ENCODE measurements at regions not wholly inside any gene's neighbourhood (a gene's known extent, or its start where the extent isn't known, plus 50 kb on each side); places are given as distances from the start of the nearest gene placed in this dataset.

DNA sequence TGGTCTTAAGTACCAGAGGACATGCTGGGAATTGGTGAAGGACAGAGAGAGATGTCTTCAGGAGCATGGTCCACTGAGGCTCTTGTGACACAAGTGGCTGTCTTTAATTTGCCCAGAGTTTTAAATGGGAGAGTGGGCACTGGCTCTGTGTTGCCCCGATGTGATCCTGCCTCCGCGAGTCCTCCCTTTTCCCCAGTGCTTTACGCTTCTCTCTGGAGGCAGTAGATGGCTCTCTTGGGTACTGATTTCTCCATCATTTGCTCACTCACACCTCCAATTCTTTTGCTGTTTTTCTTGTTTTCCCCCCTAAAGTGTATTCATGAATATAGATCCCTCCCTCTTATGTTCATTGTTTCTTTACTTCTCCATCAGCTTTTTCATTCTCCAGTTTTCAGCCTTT is 74.3 kb downstream of the EMP1 start:
- Histone ChIP-seq H3K36me3 (replicated peaks in 1 of 2; ENCODE audit: control insufficient read depth in 1 of 2, insufficient read depth in 2 of 2, low read length in 1 of 2) (no peaks in the 10 kb centered on the region), H3K27ac (ENCODE audit: low read depth in 2 of 2, low read length in 1 of 2) (no peak overlapping the region), H3K9ac (no peak overlapping the region), H3K4me1 (ENCODE audit: control insufficient read depth in 1 of 2, insufficient read depth in 2 of 2, low read depth in 1 of 2, low read length in 1 of 2) (no peaks in the 10 kb centered on the region), H3K4me3 (ENCODE audit: low read depth in 2 of 2, low read length in 1 of 2) (no peak overlapping the region), H3K79me2 (ENCODE audit: insufficient read depth) (no peaks in the 10 kb centered on the region), H3K9me2 (no peaks in the 10 kb centered on the region), H3K4me2 (no peak overlapping the region), H4K20me1 (ENCODE audit: insufficient read depth) (no peaks in the 10 kb centered on the region), H3K9me3 (no peaks in the 10 kb centered on the region), H3F3A (replicated peaks; ENCODE audit: insufficient read depth) (no peaks in the 10 kb centered on the region), H3K27me3 (ENCODE audit: insufficient read depth) (peaks cover 49% of the 10 kb centered on the region; the same call in 1 of the 2 replicates), H2AFZ (ENCODE audit: low read depth) (no peak overlapping the region)
- no peak for DNase-seq
- ChIA-PET POLR2A (no interaction called here), CTCF (interaction anchor here (1.0 to 2.4 kb wide), 5 partner anchors 8 to 264 kb away, joined by 3 to 8 read pairs (median 3); no protein-coding TSS in a partner anchor)
- no peak for TF ChIP-seq USF2 (IDR thresholded peaks at IDR 0.05; ENCODE audit: borderline replicate concordance, low read depth, low read length)
- no peak for TF ChIP-seq ELF1 (IDR thresholded peaks at IDR 0.05)
- TF ChIP-seq GABPA (IDR thresholded peaks at IDR 0.05; ENCODE audit: low read depth) = no peak
- WGBS (ENCODE audit: low lambda C conversion rate) = 67% methylated on average over 4 of the region's 4 CpGs

Small RNA genes lying in the stretch of these regions (small RNA-seq; reads per million reads assigned to genes)
- gene RNA5SP353 = 0 to 2.3 (median 0.52) reads per million in 7 experiments
- gene RNU6-590P = 0 reads per million in 7 experiments

Data from SK-N-SH (cell line).